IMR-90 (cell line): ENCODE measurements at regions not wholly inside any gene's neighbourhood (a gene's known extent, or its start where the extent isn't known, plus 50 kb on each side); places are given as distances from the start of the nearest gene placed in this dataset.

ENCODE experiments used
- ATAC-seq: fragments of 200-7000 bp; cut with Tn5 transposase; 2 replicates; pipeline ENCODE4 v1.9.1; 2020; ENCODE audit warnings: low read depth, mild to moderate bottlenecking, moderate library complexity
- BruUV-seq: library from RNA; stranded (reverse); fragments of 400-500 nt; replicated peaks from 2 replicates; lab custom pipeline; 2021; lab: Mats Ljungman, UMichigan
- CTCF ChIA-PET: fragments of 300-600 bp; formaldehyde crosslinking; extraction: SDS; loops from one replicate; lab custom pipeline; 2021; ENCODE audit warnings: antibody characterized with exemption; lab: Yijun Ruan, JAX
- POLR2A ChIA-PET: fragments of 300-600 bp; sonication (Branson Sonifier 250); formaldehyde crosslinking; loops from one replicate; lab custom pipeline; 2022; ENCODE audit warnings: antibody characterized with exemption; ENCODE audit not compliant: unreplicated experiment; lab: Charles Lee
- DNase-seq: peaks from one replicate; pipeline ENCODE4 v3.0.0; 2013
- H2AFZ ChIP-seq: replicated peaks from 2 replicates; pipeline ENCODE3; 2013; ENCODE audit warnings: low read length, mild to moderate bottlenecking; ENCODE audit not compliant: poor library complexity
- H2AK5ac ChIP-seq: 2 replicates; pipeline ENCODE4 v1.6.1; 2013; ENCODE audit warnings: low read depth, low read length, inconsistent platforms
- H2AK9ac ChIP-seq: replicated peaks from 2 replicates; pipeline ENCODE3; 2013; ENCODE audit warnings: mild to moderate bottlenecking, low read depth, low read length, moderate library complexity; ENCODE audit not compliant: poor library complexity
- H2BK120ac ChIP-seq: 2 replicates; pipeline ENCODE4 v1.6.1; 2013; ENCODE audit warnings: low read depth, low read length, inconsistent platforms
- H2BK15ac ChIP-seq: 3 replicates; pipeline ENCODE4 v1.6.1; 2013; ENCODE audit warnings: low read depth, low read length, inconsistent platforms
- H2BK20ac ChIP-seq: 2 replicates; pipeline ENCODE4 v1.6.1; 2013; ENCODE audit warnings: low read depth, mild to moderate bottlenecking, inconsistent platforms, low read length, moderate library complexity
- H2BK5ac ChIP-seq: 2 replicates; pipeline ENCODE4 v1.6.1; 2013; ENCODE audit warnings: mild to moderate bottlenecking, low read depth, low read length, inconsistent platforms; ENCODE audit not compliant: poor library complexity, severe bottlenecking
- H3K14ac ChIP-seq: replicated peaks from 2 replicates; pipeline ENCODE4 v1.6.1; 2013; ENCODE audit warnings: low read depth, low read length, inconsistent platforms
- H3K18ac ChIP-seq: 2 replicates; pipeline ENCODE4 v1.6.1; 2013; ENCODE audit warnings: low read depth, low read length, control low read depth
- H3K23ac ChIP-seq: 2 replicates; pipeline ENCODE4 v1.6.1; 2013; ENCODE audit warnings: low read depth, low read length, inconsistent platforms
- H3K27ac ChIP-seq: 2 replicates; pipeline ENCODE4 v1.5.1; 2013; ENCODE audit warnings: mild to moderate bottlenecking, control low read depth, low read length; ENCODE audit not compliant: insufficient read depth
- H3K27me3 ChIP-seq: 2 replicates; pipeline ENCODE4 v1.6.1; 2013; ENCODE audit warnings: low read length; ENCODE audit not compliant: control insufficient read depth, insufficient read depth
- H3K36me3 ChIP-seq: 2 replicates; pipeline ENCODE4 v1.6.1; 2013; ENCODE audit warnings: low read length, mixed read lengths; ENCODE audit not compliant: control insufficient read depth, insufficient read depth
- H3K4ac ChIP-seq: 2 replicates; pipeline ENCODE4 v1.6.1; 2013; ENCODE audit warnings: low read depth, low read length, inconsistent platforms
- H3K4me1 ChIP-seq: 2 replicates; pipeline ENCODE4 v1.6.1; 2013; ENCODE audit warnings: low read length, mixed read lengths; ENCODE audit not compliant: control insufficient read depth, insufficient read depth
- H3K4me2 ChIP-seq: 2 replicates; pipeline ENCODE4 v1.6.1; 2013; ENCODE audit warnings: low read depth, mild to moderate bottlenecking, control low read depth, low read length, moderate library complexity
- H3K4me3 ChIP-seq: 2 replicates; pipeline ENCODE4 v1.5.1; 2013; ENCODE audit warnings: low read depth, mild to moderate bottlenecking, control low read depth, low read length, moderate library complexity; ENCODE audit not compliant: insufficient read depth
- H3K56ac ChIP-seq: 2 replicates; pipeline ENCODE4 v1.6.1; 2013; ENCODE audit warnings: low read length, inconsistent platforms; ENCODE audit not compliant: insufficient read depth; ENCODE audit errors: extremely low read depth
- H3K79me1 ChIP-seq, 2 experiments: 2 replicates each; pipeline ENCODE4 v1.6.1; 2013; ENCODE audit warnings: low read length in 2 of 2, inconsistent platforms in 1 of 2, low read depth in 1 of 2
- H3K9ac ChIP-seq: 2 replicates; pipeline ENCODE4 v1.6.1; 2013; ENCODE audit warnings: low read depth, low read length, control low read depth
- H3K9me1 ChIP-seq: 2 replicates; pipeline ENCODE4 v1.6.1; 2013; ENCODE audit warnings: low read length, inconsistent platforms; ENCODE audit not compliant: insufficient read depth
- H3K9me3 ChIP-seq: 2 replicates; pipeline ENCODE4 v1.6.1; 2013; ENCODE audit warnings: low read length; ENCODE audit not compliant: control insufficient read depth, insufficient read depth
- H4K20me1 ChIP-seq: 2 replicates; pipeline ENCODE4 v1.6.1; 2013; ENCODE audit warnings: low read length, inconsistent platforms; ENCODE audit not compliant: insufficient read depth
- H4K5ac ChIP-seq: 2 replicates; pipeline ENCODE4 v1.6.1; 2013; ENCODE audit warnings: mild to moderate bottlenecking, low read depth, low read length, control low read depth
- H4K8ac ChIP-seq, 2 experiments: 2 replicates each; pipeline ENCODE4 v1.6.1; 2013; ENCODE audit warnings: low read depth in 2 of 2, low read length in 2 of 2, control low read depth in 1 of 2, inconsistent platforms in 1 of 2
- H4K91ac ChIP-seq: 2 replicates; pipeline ENCODE4 v1.6.1; 2013; ENCODE audit warnings: low read depth, low read length, inconsistent platforms; ENCODE audit not compliant: insufficient read depth
- BHLHE40 ChIP-seq: fragments of 150-350 bp; IDR thresholded peaks from 2 replicates; pipeline ENCODE4 v1.6.1; 2016; ENCODE audit warnings: mild to moderate bottlenecking, low read depth, low read length
- CEBPB ChIP-seq: IDR thresholded peaks from 2 replicates; pipeline ENCODE4 v1.6.1; 2012; ENCODE audit warnings: low read depth, low read length, improper control_type of control experiment
- ELK1 ChIP-seq: fragments of 150-350 bp; IDR thresholded peaks from 2 replicates; pipeline ENCODE4 v1.6.1; 2016; ENCODE audit warnings: low read depth, mild to moderate bottlenecking, low read length, moderate library complexity, borderline replicate concordance
- FOS ChIP-seq: fragments of 150-350 bp; IDR thresholded peaks from 2 replicates; pipeline ENCODE4 v1.6.1; 2016; ENCODE audit warnings: low read depth, low read length
- MAFK ChIP-seq: IDR thresholded peaks from 2 replicates; pipeline ENCODE4 v1.6.1; 2012; ENCODE audit warnings: low read depth, low read length, improper control_type of control experiment
- MAZ ChIP-seq: IDR thresholded peaks from 2 replicates; pipeline ENCODE4 v1.6.1; 2012; ENCODE audit warnings: low read depth, mild to moderate bottlenecking, low read length, improper control_type of control experiment, moderate library complexity, borderline replicate concordance
- MXI1 ChIP-seq: IDR thresholded peaks from 2 replicates; pipeline ENCODE4 v1.6.1; 2012; ENCODE audit warnings: low read depth, mild to moderate bottlenecking, low read length, moderate library complexity, borderline replicate concordance
- NFE2L2 ChIP-seq: fragments of 150-350 bp; IDR thresholded peaks from 2 replicates; pipeline ENCODE4 v1.6.1; 2016; ENCODE audit warnings: low read depth, mild to moderate bottlenecking, low read length
- POLR2A ChIP-seq: IDR thresholded peaks from 2 replicates; pipeline ENCODE4 v1.6.1; 2012; ENCODE audit warnings: mild to moderate bottlenecking, low read depth, low read length
- RAD21 ChIP-seq: IDR thresholded peaks from 2 replicates; pipeline ENCODE4 v1.6.1; 2012; ENCODE audit warnings: low read length, improper control_type of control experiment
- RCOR1 ChIP-seq: IDR thresholded peaks from 2 replicates; pipeline ENCODE4 v1.6.1; 2012; ENCODE audit warnings: mild to moderate bottlenecking, low read length, improper control_type of control experiment; ENCODE audit not compliant: insufficient replicate concordance
- RFX5 ChIP-seq: IDR thresholded peaks from 2 replicates; pipeline ENCODE4 v1.8.0; 2012; ENCODE audit warnings: low read depth, mild to moderate bottlenecking, low read length, moderate library complexity
- SMC3 ChIP-seq: fragments of 150-350 bp; IDR thresholded peaks from 2 replicates; pipeline ENCODE4 v1.6.1; 2016; ENCODE audit warnings: low read depth, mild to moderate bottlenecking, antibody characterized with exemption, low read length, moderate library complexity
- WGBS, 2 experiments: methylation state at CpG; one replicate each; pipeline versions ENCODE4 v1.1.5 to v1.1.7; 2013; ENCODE audit warnings: missing lambda C conversion rate in 2 of 2; ENCODE audit not compliant: insufficient read length in 1 of 2; ENCODE audit errors: extremely low coverage in 2 of 2; 5-methylcytosine and 5-hydroxymethylcytosine counted together
- dilution Hi-C: fragments of 300-500 bp; cut with HindIII; formaldehyde crosslinking; loops from one replicate; pipeline ENCODE4 v1.14.3; 2018; ENCODE audit warnings: low sequenced_read_pairs; ENCODE audit not compliant: unreplicated experiment
- in situ Hi-C: fragments of 300-500 bp; cut with MboI; formaldehyde crosslinking; loops from 3 replicates; pipeline ENCODE4 v1.14.3; 2019; ENCODE audit warnings: low sequenced_read_pairs, inconsistent platforms, mixed read lengths
- intact Hi-C: fragments of 100-400 bp; cut with micrococcal nuclease; formaldehyde crosslinking; loops from 2 replicates; pipeline ENCODE4 v1.10.0; 2022
- TF ChIP-seq, protein P1 (sequence below): conservative IDR thresholded peaks from 2 replicates; pipeline ENCODE4 v1.5.1; 2012; ENCODE audit warnings: mild to moderate bottlenecking, low read depth, low read length, improper control_type of control experiment

DNA sequence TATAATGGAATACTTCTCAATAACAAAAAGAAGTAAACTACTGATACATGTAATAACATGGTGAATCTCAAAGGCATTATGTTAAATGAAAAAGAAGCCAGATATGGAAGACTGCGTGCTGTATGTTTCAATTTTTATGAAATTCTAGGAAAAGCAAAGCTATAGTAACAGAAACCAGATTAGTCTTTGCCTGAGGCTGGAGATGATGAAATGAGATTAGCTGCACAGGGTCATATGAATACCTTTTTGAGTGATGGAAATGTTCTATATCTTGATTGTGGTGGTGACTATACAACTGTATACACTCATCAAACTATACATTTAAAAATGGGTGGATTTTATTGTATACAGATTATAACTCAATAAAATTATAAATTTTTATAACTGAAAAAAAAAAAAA is 113.5 kb downstream of the TMEM30B start:
- in situ Hi-C loops = no loop called here
- Histone ChIP-seq H4K20me1 (no peaks in the 10 kb centered on the region), H3K9me3 (peaks cover 7% of the 10 kb centered on the region), H3K4me2 (no peak overlapping the region), H2BK15ac (no peak overlapping the region), H3K79me1 (no peaks in the 10 kb centered on the region), H3K56ac (no peak overlapping the region), H2AK5ac (no peak overlapping the region), H3K4me3 (no peak overlapping the region), H2BK20ac (no peak overlapping the region), H3K23ac (no peak overlapping the region), H3K27me3 (no peaks in the 10 kb centered on the region), H3K18ac (no peak overlapping the region), H2AFZ (no peak overlapping the region), H3K14ac (no peak overlapping the region), H3K36me3 (no peaks in the 10 kb centered on the region), H2BK5ac (no peak overlapping the region), H3K27ac (no peak overlapping the region), H3K9me1 (no peaks in the 10 kb centered on the region), H2AK9ac (no peak overlapping the region), H4K91ac (no peak overlapping the region), H3K4me1 (peaks cover 4% of the 10 kb centered on the region), H3K9ac (no peak overlapping the region), H2BK120ac (no peak overlapping the region), H4K5ac (no peak overlapping the region), H4K8ac (no peak overlapping the region), H3K4ac (no peak overlapping the region)
- BruUV-seq = no TSS peak
- intact Hi-C loops = no loop called here
- WGBS, 2 experiments = no CpG with 5 or more reads among the region's 1 CpG
- ATAC-seq (no peak), DNase-seq (no peak)
- POLR2A ChIA-PET = no interaction called here
- CTCF ChIA-PET = interaction anchor here (1.0 kb wide), 1 partner anchor 524 kb away, joined by 3 read pairs; no protein-coding TSS in a partner anchor
- dilution Hi-C loops = no loop called here
- TF ChIP-seq FOS (no peak), MAFK (no peak), POLR2A (no peak), RAD21 (no peak), BHLHE40 (no peak), RCOR1 (no peak), CEBPB (no peak), RFX5 (no peak), SMC3 (no peak), MXI1 (no peak), NFE2L2 (no peak), ELK1 (no peak), MAZ (no peak)
- TF ChIP-seq, protein P1, sequence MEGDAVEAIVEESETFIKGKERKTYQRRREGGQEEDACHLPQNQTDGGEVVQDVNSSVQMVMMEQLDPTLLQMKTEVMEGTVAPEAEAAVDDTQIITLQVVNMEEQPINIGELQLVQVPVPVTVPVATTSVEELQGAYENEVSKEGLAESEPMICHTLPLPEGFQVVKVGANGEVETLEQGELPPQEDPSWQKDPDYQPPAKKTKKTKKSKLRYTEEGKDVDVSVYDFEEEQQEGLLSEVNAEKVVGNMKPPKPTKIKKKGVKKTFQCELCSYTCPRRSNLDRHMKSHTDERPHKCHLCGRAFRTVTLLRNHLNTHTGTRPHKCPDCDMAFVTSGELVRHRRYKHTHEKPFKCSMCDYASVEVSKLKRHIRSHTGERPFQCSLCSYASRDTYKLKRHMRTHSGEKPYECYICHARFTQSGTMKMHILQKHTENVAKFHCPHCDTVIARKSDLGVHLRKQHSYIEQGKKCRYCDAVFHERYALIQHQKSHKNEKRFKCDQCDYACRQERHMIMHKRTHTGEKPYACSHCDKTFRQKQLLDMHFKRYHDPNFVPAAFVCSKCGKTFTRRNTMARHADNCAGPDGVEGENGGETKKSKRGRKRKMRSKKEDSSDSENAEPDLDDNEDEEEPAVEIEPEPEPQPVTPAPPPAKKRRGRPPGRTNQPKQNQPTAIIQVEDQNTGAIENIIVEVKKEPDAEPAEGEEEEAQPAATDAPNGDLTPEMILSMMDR = no peak
